Amniotic stem cell (primary cell): ENCODE measurements at regions not wholly inside any gene's neighbourhood (a gene's known extent, or its start where the extent isn't known, plus 50 kb on each side); places are given as distances from the start of the nearest gene placed in this dataset.
"Not testable (repeated sequence)": the region's sequence is repeated elsewhere in the genome, so short reads cannot be mapped to it uniquely, and the experiment has no call there.

Experiments
- DNase-seq: peaks from one replicate; lab custom pipeline; 2025; lab: John Stamatoyannopoulos, UW

GRCh38 chr2:111503844-111504570 is 380.0 kb downstream of the ANAPC1 start:
- not testable (repeated sequence) for DNase-seq

GRCh38 chr2:111504571-111504942 is 379.4 kb downstream of the ANAPC1 start:
- DNase-seq: not testable (repeated sequence)

DNA sequence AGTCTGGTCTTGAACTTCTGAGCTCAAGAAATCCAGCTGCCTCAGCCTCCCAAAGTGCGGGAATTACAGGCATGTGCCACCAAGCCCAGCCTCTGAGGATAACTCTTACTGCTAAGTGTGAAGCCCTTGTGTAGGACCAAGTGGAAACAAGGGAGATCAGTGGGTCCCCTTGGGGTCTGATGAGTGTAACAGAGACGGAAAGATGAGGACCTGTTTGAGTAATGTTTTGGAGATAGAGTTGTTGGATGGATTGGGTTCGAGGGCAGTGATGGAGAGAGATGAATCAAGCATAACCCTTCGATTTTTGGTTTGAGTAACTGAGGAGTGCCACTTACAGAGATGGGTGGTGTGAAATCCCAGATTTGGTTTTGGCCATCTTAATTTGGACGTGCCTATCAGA is 378.7 kb downstream of the ANAPC1 start:
- DNase-seq: not testable (repeated sequence)

GRCh38 chr2:111506936-111507335 is 377.1 kb downstream of the ANAPC1 start:
- not testable (repeated sequence) for DNase-seq

GRCh38 chr2:111509225-111509869 is 374.6 kb downstream of the ANAPC1 start:
- DNase-seq: not testable (repeated sequence)

DNA sequence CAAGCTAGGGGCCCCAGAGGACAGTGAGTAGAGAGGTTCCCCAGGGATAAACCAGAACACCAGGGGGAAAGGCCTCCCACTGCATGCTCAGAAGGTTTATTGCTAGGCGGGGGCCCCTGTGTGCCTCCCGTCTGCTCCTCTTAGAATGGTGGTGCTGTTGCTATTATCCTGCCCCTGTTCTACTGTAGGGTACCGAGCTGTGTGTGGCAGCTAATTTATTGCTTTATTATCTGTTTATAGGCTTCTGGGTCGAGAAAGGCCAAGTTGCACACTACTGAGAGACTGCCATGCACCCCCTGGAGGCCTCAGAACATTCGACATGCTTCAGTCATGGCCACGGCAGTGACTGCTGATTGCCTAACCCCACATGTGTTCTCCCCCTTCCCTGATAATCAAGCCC is 373.6 kb downstream of the ANAPC1 start:
- DNase-seq: not testable (repeated sequence)

DNA sequence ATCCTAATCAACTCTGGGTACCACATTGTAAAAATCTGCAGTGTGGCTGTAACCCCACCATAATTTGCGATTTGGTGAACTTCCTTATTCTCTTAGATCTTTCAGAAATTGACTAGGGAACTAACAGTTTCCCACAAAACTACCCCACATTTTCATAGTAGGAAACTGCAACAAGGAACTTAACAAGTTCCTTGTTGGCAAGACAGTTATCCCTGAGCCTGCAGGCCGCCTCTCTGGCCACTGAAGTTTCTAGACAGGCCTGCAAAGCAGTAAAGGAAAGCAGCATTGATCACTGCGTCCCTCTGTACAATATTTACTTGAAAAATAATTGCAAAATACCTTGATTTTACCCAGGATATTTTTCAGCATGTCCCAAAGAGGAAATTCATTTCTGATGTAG is 372.9 kb downstream of the ANAPC1 start:
- DNase-seq: not testable (repeated sequence)

DNA sequence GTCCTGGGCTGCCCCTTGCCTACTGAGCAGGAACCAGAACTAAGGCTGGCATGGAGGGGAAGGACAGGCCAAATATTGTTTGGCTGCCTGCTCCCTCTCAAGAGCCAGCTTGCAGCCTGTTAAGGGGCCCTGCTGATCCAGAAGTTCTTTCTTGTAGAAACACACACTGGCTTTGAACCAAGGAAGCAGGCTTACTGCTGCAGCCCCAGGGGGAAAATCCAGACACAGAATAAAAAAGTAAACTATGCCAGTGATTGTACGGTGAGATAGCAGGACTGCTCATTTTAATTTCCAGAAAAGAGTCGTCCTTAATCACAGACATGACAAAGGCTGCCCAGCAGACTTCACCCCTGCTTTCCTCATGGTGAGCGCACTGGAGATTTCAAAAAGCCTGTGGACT is 371.6 kb downstream of the ANAPC1 start:
- not testable (repeated sequence) for DNase-seq

DNA sequence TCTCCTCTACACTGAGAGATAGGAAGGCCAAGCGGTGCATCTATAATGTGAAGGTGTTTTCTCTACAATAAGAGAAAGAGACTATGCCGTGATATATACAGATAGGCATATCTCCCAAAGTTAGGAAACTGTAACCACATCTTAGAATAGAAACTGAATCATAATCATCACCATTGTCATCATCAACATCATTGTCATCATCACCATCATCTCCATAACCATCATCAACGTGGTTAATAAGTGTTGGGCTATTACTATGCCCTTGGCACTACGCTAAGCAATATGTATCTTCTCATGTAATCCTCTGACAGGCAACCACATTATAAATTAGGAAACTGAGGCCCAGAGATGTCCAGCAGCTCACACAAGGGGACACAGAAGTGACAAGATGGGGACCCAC is 369.9 kb downstream of the ANAPC1 start:
- DNase-seq: not testable (repeated sequence)

DNA sequence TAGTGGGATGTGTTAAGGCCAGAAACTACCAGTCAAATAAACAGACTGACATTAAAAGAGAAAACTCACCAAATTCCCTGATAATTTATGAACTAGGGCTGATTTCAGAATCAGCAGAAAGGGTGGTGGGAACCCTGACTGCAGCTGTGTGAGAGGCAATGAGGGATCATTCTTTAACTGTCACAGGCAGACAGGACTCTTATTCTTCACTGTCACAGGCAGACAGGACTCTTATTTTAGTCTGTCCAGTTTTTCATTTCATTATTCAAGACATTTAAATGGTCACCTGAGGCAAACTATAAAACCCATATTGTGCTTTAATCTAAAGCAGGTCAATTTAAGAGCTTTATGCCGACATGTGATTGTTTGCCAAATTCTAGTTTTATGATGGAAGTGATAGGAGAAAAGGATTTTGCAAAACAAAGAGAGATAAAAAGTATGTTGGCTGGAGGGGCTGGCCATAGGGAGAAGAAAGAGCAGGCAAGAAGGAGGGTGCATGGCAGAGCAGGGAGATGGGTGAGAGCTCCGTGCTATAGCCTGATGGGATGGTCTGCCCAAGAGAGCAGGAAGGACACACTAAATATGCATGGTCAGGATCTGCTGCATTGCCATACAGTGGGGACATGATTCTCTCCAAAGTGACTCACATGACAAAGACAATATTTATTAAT is 366.8 kb downstream of the ANAPC1 start:
- not testable (repeated sequence) for DNase-seq

DNA sequence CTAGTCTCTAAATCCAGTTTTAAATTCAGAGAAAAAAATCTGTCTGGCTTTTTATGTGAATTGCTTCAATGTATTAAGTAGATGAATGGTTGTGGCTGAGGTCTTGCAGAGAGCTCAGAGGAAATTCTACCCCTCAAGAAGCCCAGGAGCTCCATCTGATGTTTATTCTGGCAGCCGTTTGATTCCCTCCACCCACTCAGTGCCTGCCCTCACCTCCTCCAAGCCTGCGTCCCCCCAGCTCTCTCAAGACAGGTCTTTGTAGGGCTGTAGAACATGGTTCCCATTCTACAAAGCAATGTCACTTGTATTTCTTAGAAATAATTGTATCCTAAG is 366.3 kb downstream of the ANAPC1 start:
- not testable (repeated sequence) for DNase-seq

GRCh38 chr2:111519071-111519470 is 364.9 kb downstream of the ANAPC1 start:
- DNase-seq: no peak

DNA sequence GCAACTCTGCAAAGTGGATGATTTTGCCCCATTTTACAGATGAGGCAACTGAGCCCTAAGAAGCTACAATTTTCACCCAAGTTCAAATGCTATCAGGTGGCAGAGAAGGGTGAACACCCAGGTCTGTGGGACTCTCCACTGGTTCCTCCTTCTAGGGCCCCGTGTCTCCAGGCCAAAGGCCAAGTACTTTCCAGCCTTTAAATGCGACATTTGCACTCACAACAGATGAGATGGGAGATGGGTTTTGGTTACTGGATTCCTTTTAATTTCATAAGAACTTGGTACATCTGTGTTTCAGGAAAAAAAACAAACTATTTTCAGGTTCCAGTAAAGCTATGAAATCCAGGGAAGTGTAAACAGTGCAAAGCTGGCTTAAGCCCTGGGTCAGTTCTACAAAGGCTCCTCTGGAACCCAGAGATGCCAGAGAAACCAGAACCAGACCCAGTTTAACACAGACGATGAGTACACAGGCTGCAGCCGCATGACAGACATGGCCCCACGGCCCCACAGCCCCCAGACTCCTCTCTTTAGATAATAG is 361.7 kb downstream of the ANAPC1 start:
- DNase-seq: no peak

GRCh38 chr2:111523009-111523408 is 361.0 kb downstream of the ANAPC1 start:
- no peak for DNase-seq

DNA sequence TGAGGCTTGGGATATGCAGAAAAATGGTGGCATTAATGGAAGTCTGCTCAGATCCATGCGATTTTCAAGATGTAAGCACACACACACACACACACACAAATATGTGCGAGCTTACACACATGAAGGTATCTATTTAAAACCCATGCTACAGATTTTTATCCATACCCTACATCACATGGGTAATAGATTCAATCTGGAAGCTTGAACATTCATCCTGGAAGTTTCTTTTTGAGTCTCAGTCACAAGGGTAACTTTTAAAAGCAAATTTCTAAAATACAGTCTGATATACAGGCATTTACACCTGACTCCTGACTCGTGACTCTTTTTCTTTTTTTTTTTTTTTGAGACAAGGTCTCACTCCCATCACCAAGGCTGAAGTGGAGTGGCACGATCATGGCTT is 359.0 kb downstream of the ANAPC1 start:
- DNase-seq: not testable (repeated sequence)

DNA sequence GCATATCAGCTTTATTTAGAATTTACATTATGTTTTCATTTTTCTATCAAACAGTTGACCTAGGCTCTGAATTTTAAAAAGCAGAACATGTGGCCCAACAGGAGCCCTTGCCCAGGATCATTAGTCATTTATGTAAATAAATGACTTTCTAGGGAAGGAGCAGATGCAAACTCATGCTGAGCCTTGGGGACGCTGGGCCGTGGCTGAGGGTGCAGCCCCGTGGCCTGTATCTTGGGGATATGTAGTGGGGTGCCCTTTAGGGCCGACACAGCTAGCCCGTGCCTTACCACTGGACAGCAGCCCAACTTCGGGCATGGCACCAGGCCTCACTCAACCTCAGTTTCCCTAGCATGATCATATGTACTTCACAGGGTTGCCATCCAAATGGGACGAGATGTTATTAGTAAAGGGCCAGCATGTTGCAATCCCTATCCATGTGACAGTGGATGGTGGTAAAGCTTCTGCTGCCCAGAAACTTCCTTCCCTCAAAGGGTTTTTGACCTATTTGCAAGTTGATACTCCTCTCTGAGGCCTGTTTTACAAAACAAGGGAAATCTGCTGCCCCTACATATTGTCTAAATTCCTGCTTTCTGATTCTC is 357.9 kb downstream of the ANAPC1 start:
- DNase-seq: not testable (repeated sequence)

- DNase-seq: not testable (repeated sequence)
Observed at GRCh38 chr2:111527707-111528400, 356.1 kb downstream of the ANAPC1 start.

GRCh38 chr2:111529022-111529421 is 355.0 kb downstream of the ANAPC1 start:
- not testable (repeated sequence) for DNase-seq

- DNase-seq: not testable (repeated sequence)
Observed at GRCh38 chr2:111530239-111530965, 353.6 kb downstream of the ANAPC1 start.

GRCh38 chr2:111532682-111533556 is 351.1 kb downstream of the ANAPC1 start:
- not testable (repeated sequence) for DNase-seq
